Peyer's patch (tissue), 4 donors: ENCODE measurements at regions not wholly inside any gene's neighbourhood (a gene's known extent, or its start where the extent isn't known, plus 50 kb on each side); places are given as distances from the start of the nearest gene placed in this dataset.

Source experiments
- CTCF ChIP-seq, 6 experiments: fragments of 450-650 bp in 4 of 6; fragments of 200-600 bp in 2 of 6; sonication (generic) in 1 of 6; IDR thresholded peaks; one replicate each; pipeline ENCODE4 v1.5.1; 2017 to 2019; ENCODE audit warnings: antibody characterized with exemption in 6 of 6, mild to moderate bottlenecking in 3 of 6, moderate library complexity in 1 of 6
- POLR2A ChIP-seq, 2 donors: fragments of 450-650 bp; IDR thresholded peaks; one replicate each; pipeline ENCODE4 v1.5.1; 2017; ENCODE audit warnings: antibody characterized with exemption in 2 of 2, mild to moderate bottlenecking in 2 of 2, moderate library complexity in 2 of 2

GRCh38 chr15:62791694-62792093 is 250.9 kb upstream of the TPM1 start:
- TF ChIP-seq POLR2A (IDR thresholded peaks at IDR 0.05), result no peak
- TF ChIP-seq CTCF (IDR thresholded peaks at IDR 0.05), result no peak
